H1 (cell line): ENCODE measurements at regions not wholly inside any gene's neighbourhood (a gene's known extent, or its start where the extent isn't known, plus 50 kb on each side); places are given as distances from the start of the nearest gene placed in this dataset.

Experiments used
- KDM4A ChIP-seq: IDR thresholded peaks from one replicate; pipeline ENCODE4 v1.7.1; 2012; ENCODE audit warnings: low read depth, mild to moderate bottlenecking, moderate library complexity, low read length, inconsistent platforms; ENCODE audit not compliant: severe bottlenecking

GRCh38 chr16:17574256-17574655, 103.5 kb upstream of the XYLT1 start (continued):
- no peak for TF ChIP-seq KDM4A
